AG10803 (cell line): ENCODE measurements at regions not wholly inside any gene's neighbourhood (a gene's known extent, or its start where the extent isn't known, plus 50 kb on each side); places are given as distances from the start of the nearest gene placed in this dataset.

Source experiments
- DNase-seq: peaks from one replicate; pipeline ENCODE4 v3.0.0; 2010; ENCODE audit warnings: low read depth
- H3K4me3 ChIP-seq: 2 replicates; pipeline ENCODE4 v1.5.1; 2011; ENCODE audit warnings: mild to moderate bottlenecking, low read length, control low read depth
- CTCF ChIP-seq: conservative IDR thresholded peaks from 2 replicates; pipeline ENCODE4 v1.5.1; 2011; ENCODE audit warnings: mild to moderate bottlenecking, low read length, control low read depth, inconsistent platforms

- no peak for TF ChIP-seq CTCF
- DNase-seq = peak; percentile 54
- no peak overlapping the region for H3K4me3 ChIP-seq
These were observed 263.9 kb upstream of the APCDD1 start for GRCh38 chr18:10190564-10190963.

GRCh38 chr18:10193444-10193843, 261.0 kb upstream of the APCDD1 start:
- no peak for DNase-seq
- TF ChIP-seq CTCF = no peak
- H3K4me3 ChIP-seq = no peak overlapping the region

GRCh38 chr18:10194592-10194991, 259.8 kb upstream of the APCDD1 start:
- no peak overlapping the region for H3K4me3 ChIP-seq
- no peak for DNase-seq
- peak; percentile 16; the same call in 1 of the 2 replicates for TF ChIP-seq CTCF

- H3K4me3 ChIP-seq = no peak overlapping the region
- no peak for TF ChIP-seq CTCF
- DNase-seq = no peak
These were observed 258.9 kb upstream of the APCDD1 start for GRCh38 chr18:10195529-10195928.

GRCh38 chr18:10197097-10197496, 257.3 kb upstream of the APCDD1 start:
- TF ChIP-seq CTCF = no peak
- DNase-seq = no peak
- no peak overlapping the region for H3K4me3 ChIP-seq

GRCh38 chr18:10201226-10201625, 253.2 kb upstream of the APCDD1 start:
- no peak overlapping the region for H3K4me3 ChIP-seq
- TF ChIP-seq CTCF = no peak
- no peak for DNase-seq

GRCh38 chr18:10201659-10202058, 252.8 kb upstream of the APCDD1 start:
- no peak for DNase-seq
- TF ChIP-seq CTCF = no peak
- H3K4me3 ChIP-seq = no peak overlapping the region
